ENCODE measurements at regions not wholly inside any gene's neighbourhood (a gene's known extent, or its start where the extent isn't known, plus 50 kb on each side); places are given as distances from the start of the nearest gene placed in this dataset.
A peak's percentile ranks its signal among the peaks of the same experiment; 100 is the strongest.

GRCh38 chr3:24608701-24609390, 114.2 kb upstream of the THRB start:
- DNase-seq (ENCODE audit: low spot score): no peak
- H3K4me1 ChIP-seq (ENCODE audit: insufficient read depth): peaks cover 15% of the 10 kb centered on the region
- H3K9me2 ChIP-seq (ENCODE audit: insufficient read depth): peaks cover 10% of the 10 kb centered on the region
- H3K4me3 ChIP-seq: no peak overlapping the region
- H3K27ac ChIP-seq (ENCODE audit: low read depth): no peak overlapping the region
- no peaks in the 10 kb centered on the region for H3F3A ChIP-seq (replicated peaks; ENCODE audit: low read depth)
- no peak for TF ChIP-seq EZH2 (IDR thresholded peaks at IDR 0.05; ENCODE audit: low read depth, unreplicated experiment)
- TF ChIP-seq STAT1 (IDR thresholded peaks at IDR 0.05; ENCODE audit: unreplicated experiment): no peak
- no peak for TF ChIP-seq ZNF331 (CRISPR knock-in tag; IDR thresholded peaks at IDR 0.05; ENCODE audit: low read depth)
- no peak for TF ChIP-seq POLR2AphosphoS5 (IDR thresholded peaks at IDR 0.05; ENCODE audit: low read depth)
- no peak for TF ChIP-seq ZNF114 (CRISPR knock-in tag; IDR thresholded peaks at IDR 0.05)
- TF ChIP-seq ZNF462 (CRISPR knock-in tag; IDR thresholded peaks at IDR 0.05): no peak
- TF ChIP-seq CREB1 (CRISPR knock-in tag; IDR thresholded peaks at IDR 0.05; ENCODE audit: low read depth): no peak
- TF ChIP-seq NANOG (IDR thresholded peaks at IDR 0.05; ENCODE audit: borderline replicate concordance): no peak
- no peak for TF ChIP-seq ETS1 (IDR thresholded peaks at IDR 0.05)
- TF ChIP-seq REST (IDR thresholded peaks at IDR 0.05; ENCODE audit: unreplicated experiment): no peak
- TF ChIP-seq CTCF (conservative IDR thresholded peaks at IDR 0.05; ENCODE audit: low read depth in 2 of 2): no peak
- TF ChIP-seq JUNB (IDR thresholded peaks at IDR 0.05; ENCODE audit: unreplicated experiment): no peak
- no peak for TF ChIP-seq EZH2phosphoT487 (IDR thresholded peaks at IDR 0.05; ENCODE audit: unreplicated experiment)
- no peaks in the 10 kb centered on the region for H3K36me3 ChIP-seq (ENCODE audit: insufficient read depth)
- Mint-ChIP-seq H3K9me3 (no peaks in the 10 kb centered on the region), H3K27me3 (ENCODE audit: insufficient read depth, low read depth, poor library complexity) (no peaks in the 10 kb centered on the region), H3K36me3 (ENCODE audit: low read depth) (no peaks in the 10 kb centered on the region), H3K27ac (no peak overlapping the region), H3K4me1 (peaks cover 15% of the 10 kb centered on the region), H3K4me3 (no peak overlapping the region)
- H3K79me2 ChIP-seq (replicated peaks; ENCODE audit: insufficient read depth): no peaks in the 10 kb centered on the region
- no peak overlapping the region for H3K4me2 ChIP-seq
- H3K27me3 ChIP-seq (ENCODE audit: insufficient read depth): no peaks in the 10 kb centered on the region
- H4K20me1 ChIP-seq (replicated peaks; ENCODE audit: insufficient read depth): no peaks in the 10 kb centered on the region
- 0 out of 2 replicates have a peak overlapping the region, but pooled peaks have one; percentile 18 for H2AFZ ChIP-seq
- ATAC-seq: no peak
